Esophagus muscularis mucosa (tissue), 4 donors: ENCODE measurements at regions not wholly inside any gene's neighbourhood (a gene's known extent, or its start where the extent isn't known, plus 50 kb on each side); places are given as distances from the start of the nearest gene placed in this dataset.

Experiments
- EP300 ChIP-seq: sonication (generic); formaldehyde crosslinking; IDR thresholded peaks from one replicate; pipeline ENCODE4 v1.6.1; 2017; ENCODE audit warnings: antibody characterized with exemption
- POLR2A ChIP-seq: fragments of 450-650 bp; IDR thresholded peaks from one replicate; pipeline ENCODE4 v1.6.1; 2017; ENCODE audit warnings: antibody characterized with exemption, moderate library complexity, mild to moderate bottlenecking, low read depth
- POLR2AphosphoS5 ChIP-seq, 2 donors: sonication (generic); formaldehyde crosslinking; IDR thresholded peaks; one replicate each; pipeline ENCODE4 v1.6.1; 2017; ENCODE audit warnings: antibody characterized with exemption in 2 of 2
- TF ChIP-seq, protein P1 (sequence below), 3 experiments: fragments of 200-600 bp in 2 of 3; fragments of 450-650 bp in 1 of 3; sonication (generic) in 2 of 3; IDR thresholded peaks; one replicate each; pipeline ENCODE4 v1.5.1; 2017 to 2019; ENCODE audit warnings: antibody characterized with exemption in 3 of 3, mild to moderate bottlenecking in 2 of 3, moderate library complexity in 1 of 3

GRCh38 chr10:29881811-29882210 lies 177.6 kb downstream of the JCAD start:
- TF ChIP-seq, protein P1, sequence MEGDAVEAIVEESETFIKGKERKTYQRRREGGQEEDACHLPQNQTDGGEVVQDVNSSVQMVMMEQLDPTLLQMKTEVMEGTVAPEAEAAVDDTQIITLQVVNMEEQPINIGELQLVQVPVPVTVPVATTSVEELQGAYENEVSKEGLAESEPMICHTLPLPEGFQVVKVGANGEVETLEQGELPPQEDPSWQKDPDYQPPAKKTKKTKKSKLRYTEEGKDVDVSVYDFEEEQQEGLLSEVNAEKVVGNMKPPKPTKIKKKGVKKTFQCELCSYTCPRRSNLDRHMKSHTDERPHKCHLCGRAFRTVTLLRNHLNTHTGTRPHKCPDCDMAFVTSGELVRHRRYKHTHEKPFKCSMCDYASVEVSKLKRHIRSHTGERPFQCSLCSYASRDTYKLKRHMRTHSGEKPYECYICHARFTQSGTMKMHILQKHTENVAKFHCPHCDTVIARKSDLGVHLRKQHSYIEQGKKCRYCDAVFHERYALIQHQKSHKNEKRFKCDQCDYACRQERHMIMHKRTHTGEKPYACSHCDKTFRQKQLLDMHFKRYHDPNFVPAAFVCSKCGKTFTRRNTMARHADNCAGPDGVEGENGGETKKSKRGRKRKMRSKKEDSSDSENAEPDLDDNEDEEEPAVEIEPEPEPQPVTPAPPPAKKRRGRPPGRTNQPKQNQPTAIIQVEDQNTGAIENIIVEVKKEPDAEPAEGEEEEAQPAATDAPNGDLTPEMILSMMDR (IDR thresholded peaks at IDR 0.05), result no peak
- no peak for TF ChIP-seq POLR2A
- TF ChIP-seq POLR2AphosphoS5 (IDR thresholded peaks at IDR 0.05), result no peak
- TF ChIP-seq EP300, result no peak
